T47D (cell line): ENCODE measurements at regions not wholly inside any gene's neighbourhood (a gene's known extent, or its start where the extent isn't known, plus 50 kb on each side); places are given as distances from the start of the nearest gene placed in this dataset.
A peak's percentile ranks its signal among the peaks of the same experiment; 100 is the strongest.
"Not testable (repeated sequence)": the region's sequence is repeated elsewhere in the genome, so short reads cannot be mapped to it uniquely, and the experiment has no call there.

Source experiments
- DNase-seq, 2 experiments: peaks; one replicate each; pipeline versions ENCODE4 v3.0.0 to v3.0.0-alpha.2; 2011 to 2012; ENCODE audit warnings: low read depth in 1 of 2, low spot score in 1 of 2
- JUND ChIP-seq: IDR thresholded peaks from 2 replicates; pipeline ENCODE4 v1.6.1; 2012; ENCODE audit warnings: low read depth
- in situ Hi-C: cut with HindIII; loops from 2 replicates; pipeline ENCODE4 v1.10.0; 2016; ENCODE audit warnings: low sequenced_read_pairs, low pct_unique_long_range_greater_than_20kb

- in situ Hi-C loops, result no loop called here
- TF ChIP-seq JUND, result no peak
- no peak for DNase-seq
Measured at GRCh38 chrX:65971151-65971550, 68.7 kb downstream of the VSIG4 start.

GRCh38 chrX:65967159-65967558 is 72.7 kb downstream of the VSIG4 start:
- DNase-seq, in situ Hi-C loops: not testable (repeated sequence)

GRCh38 chrX:65961714-65962113 is 78.2 kb downstream of the VSIG4 start:
- no peak for DNase-seq
- in situ Hi-C loops, result no loop called here
- TF ChIP-seq JUND, result no peak

- in situ Hi-C loops, result no loop called here
- no peak for DNase-seq
- TF ChIP-seq JUND, result no peak
Measured at GRCh38 chrX:65948103-65948502, 91.8 kb downstream of the VSIG4 start.

GRCh38 chrX:65941775-65942174 is 98.1 kb downstream of the VSIG4 start:
- no peak for DNase-seq
- no peak for TF ChIP-seq JUND
- in situ Hi-C loops, result no loop called here

GRCh38 chrX:65933085-65933589 is 106.7 kb downstream of the VSIG4 start:
- no peak for DNase-seq
- no peak for TF ChIP-seq JUND
- in situ Hi-C loops, result no loop called here

GRCh38 chrX:65932173-65933084 is 107.5 kb downstream of the VSIG4 start:
- in situ Hi-C loops, result no loop called here
- peak in 1 of 2 experiments; percentile 0 for DNase-seq
- TF ChIP-seq JUND, result no peak

- in situ Hi-C loops, result no loop called here
- DNase-seq, result no peak
- TF ChIP-seq JUND, result no peak
Measured at GRCh38 chrX:65928522-65928921, 111.4 kb downstream of the VSIG4 start.

GRCh38 chrX:65927386-65927785 is 112.5 kb downstream of the VSIG4 start:
- DNase-seq, in situ Hi-C loops: not testable (repeated sequence)

- in situ Hi-C loops, result no loop called here
- TF ChIP-seq JUND, result no peak
- no peak for DNase-seq
Measured at GRCh38 chrX:65926095-65927019, 113.5 kb downstream of the VSIG4 start.

- TF ChIP-seq JUND, result no peak
- no peak for DNase-seq
- in situ Hi-C loops, result no loop called here
Measured at GRCh38 chrX:65925592-65925991, 114.3 kb downstream of the VSIG4 start.

GRCh38 chrX:65925005-65925404 is 114.9 kb downstream of the VSIG4 start:
- DNase-seq, result no peak
- no peak for TF ChIP-seq JUND
- in situ Hi-C loops, result no loop called here

GRCh38 chrX:65921363-65921762 is 118.5 kb downstream of the VSIG4 start:
- DNase-seq, result no peak
- no peak for TF ChIP-seq JUND
- in situ Hi-C loops, result no loop called here
